ENCODE measurements at regions not wholly inside any gene's neighbourhood (a gene's known extent, or its start where the extent isn't known, plus 50 kb on each side); places are given as distances from the start of the nearest gene placed in this dataset.
"Not testable (repeated sequence)": the region's sequence is repeated elsewhere in the genome, so short reads cannot be mapped to it uniquely, and the experiment has no call there.

DNA sequence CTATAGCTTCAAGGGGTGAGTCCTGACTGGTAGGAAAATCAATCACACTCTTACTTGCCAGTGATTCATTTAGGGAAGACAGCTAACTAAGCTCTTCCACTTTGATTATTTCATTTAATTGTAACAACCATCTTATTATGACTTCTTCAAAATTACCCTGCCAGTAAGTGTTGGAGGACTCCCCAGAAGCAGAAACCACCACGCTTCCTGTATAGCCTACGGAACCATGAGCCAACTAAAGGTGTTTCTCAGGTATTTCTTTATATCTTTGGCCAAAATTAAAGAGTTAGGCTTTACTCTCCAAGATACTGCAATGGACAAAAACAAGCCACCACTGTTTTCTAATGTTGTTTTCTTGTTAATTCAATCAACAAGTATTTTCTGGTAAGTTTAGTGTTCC, 61.0 kb downstream of the FOXD4L5 start:
- DNase-seq (ENCODE audit: low read depth) = not testable (repeated sequence)

DNA sequence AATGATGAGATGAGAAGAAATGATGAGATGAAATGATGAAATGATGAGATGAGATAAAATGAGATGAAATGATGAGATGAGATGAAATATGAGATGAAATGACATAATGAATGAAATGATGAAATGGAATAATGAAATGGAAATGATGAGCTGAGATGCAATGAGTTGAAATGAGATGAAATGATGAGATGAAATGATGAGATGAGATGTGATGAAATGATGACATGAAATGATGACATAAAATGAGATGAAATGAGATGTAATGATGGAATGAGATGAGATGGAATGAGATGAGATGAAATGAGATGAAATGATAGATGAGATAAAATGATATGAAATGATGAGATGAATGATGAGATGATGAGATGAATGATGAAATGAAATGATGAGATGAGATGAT, 76.2 kb downstream of the FOXD4L5 start:
- DNase-seq (ENCODE audit: low read depth) = not testable (repeated sequence)

- not testable (repeated sequence) for DNase-seq (ENCODE audit: low read depth)
Observed at GRCh38 chr9:65207273-65207672, 77.7 kb downstream of the FOXD4L5 start.

GRCh38 chr9:65205853-65206252, 79.2 kb downstream of the FOXD4L5 start:
- DNase-seq (ENCODE audit: low read depth) = not testable (repeated sequence)

GRCh38 chr9:65195781-65196180, 89.2 kb downstream of the FOXD4L5 start:
- not testable (repeated sequence) for DNase-seq (ENCODE audit: low read depth)

DNA sequence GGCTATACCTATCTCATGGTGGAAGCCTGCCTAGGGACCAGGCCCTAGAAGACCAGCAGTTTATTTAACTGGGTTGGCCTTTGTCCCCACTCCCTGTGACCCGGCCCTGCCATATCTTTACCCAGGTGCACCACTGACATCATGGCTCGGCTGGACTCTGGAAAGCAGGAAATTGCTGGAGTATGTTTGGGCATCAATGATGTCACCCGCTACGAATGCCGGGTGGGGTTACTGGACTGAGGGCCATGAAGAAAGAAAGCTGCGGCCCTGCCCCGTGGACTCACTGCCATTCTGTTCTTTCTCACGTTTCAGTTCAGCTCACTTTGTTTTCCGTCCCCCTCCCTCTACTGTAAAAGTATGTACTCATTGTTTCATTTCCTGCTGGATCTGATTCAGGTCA, 129.1 kb downstream of the FOXD4L5 start:
- peak; percentile 49 for DNase-seq (ENCODE audit: low read depth)
